ENCODE measurements at regions not wholly inside any gene's neighbourhood (a gene's known extent, or its start where the extent isn't known, plus 50 kb on each side); places are given as distances from the start of the nearest gene placed in this dataset.

- Histone ChIP-seq H3K27ac (ENCODE audit: low read depth, low read length) (no peak overlapping the region), H3K4me2 (ENCODE audit: insufficient read depth, low read length) (no peak overlapping the region), H3K4me3 (ENCODE audit: insufficient read depth, low read length) (no peak overlapping the region), H3K4me1 (ENCODE audit: insufficient read depth, low read length) (no peaks in the 10 kb centered on the region), H2AFZ (ENCODE audit: low read length) (no peak overlapping the region), H3K36me3 (ENCODE audit: insufficient read depth, low read length) (no peaks in the 10 kb centered on the region), H3K27me3 (ENCODE audit: insufficient read depth, low read length) (no peaks in the 10 kb centered on the region), H3K9me3 (ENCODE audit: low read depth, low read length) (no peaks in the 10 kb centered on the region), H3K79me2 (ENCODE audit: insufficient read depth, low read length) (no peaks in the 10 kb centered on the region), H4K20me1 (ENCODE audit: insufficient read depth, low read length) (no peaks in the 10 kb centered on the region)
- no peak for TF ChIP-seq CTCF (IDR thresholded peaks at IDR 0.05; ENCODE audit: extremely low read depth, low read depth, low read length)
- no peak for DNase-seq (ENCODE audit: insufficient read length, low spot score, missing footprints)
Observed at GRCh38 chr11:70700871-70701270, 302.5 kb downstream of the CTTN start.

GRCh38 chr11:70702040-70702648 is 303.8 kb downstream of the CTTN start:
- Histone ChIP-seq H3K4me1 (ENCODE audit: insufficient read depth, low read length) (no peaks in the 10 kb centered on the region), H3K9me3 (ENCODE audit: low read depth, low read length) (no peaks in the 10 kb centered on the region), H3K27me3 (ENCODE audit: insufficient read depth, low read length) (no peaks in the 10 kb centered on the region), H3K79me2 (ENCODE audit: insufficient read depth, low read length) (no peaks in the 10 kb centered on the region), H2AFZ (ENCODE audit: low read length) (no peak overlapping the region), H3K4me2 (ENCODE audit: insufficient read depth, low read length) (no peak overlapping the region), H4K20me1 (ENCODE audit: insufficient read depth, low read length) (no peaks in the 10 kb centered on the region), H3K36me3 (ENCODE audit: insufficient read depth, low read length) (no peaks in the 10 kb centered on the region), H3K27ac (ENCODE audit: low read depth, low read length) (no peak overlapping the region), H3K4me3 (ENCODE audit: insufficient read depth, low read length) (no peak overlapping the region)
- peak; percentile 4 for DNase-seq (ENCODE audit: insufficient read length, low spot score, missing footprints)
- no peak for TF ChIP-seq CTCF (IDR thresholded peaks at IDR 0.05; ENCODE audit: extremely low read depth, low read depth, low read length)

- DNase-seq (ENCODE audit: insufficient read length, low spot score, missing footprints), result peak; percentile 68
- Histone ChIP-seq H3K4me2 (ENCODE audit: insufficient read depth, low read length) (no peak overlapping the region), H3K4me3 (ENCODE audit: insufficient read depth, low read length) (no peak overlapping the region), H4K20me1 (ENCODE audit: insufficient read depth, low read length) (no peaks in the 10 kb centered on the region), H3K4me1 (ENCODE audit: insufficient read depth, low read length) (no peaks in the 10 kb centered on the region), H3K9me3 (ENCODE audit: low read depth, low read length) (no peaks in the 10 kb centered on the region), H3K27me3 (ENCODE audit: insufficient read depth, low read length) (no peaks in the 10 kb centered on the region), H3K27ac (ENCODE audit: low read depth, low read length) (no peak overlapping the region), H3K79me2 (ENCODE audit: insufficient read depth, low read length) (no peaks in the 10 kb centered on the region), H2AFZ (ENCODE audit: low read length) (no peak overlapping the region), H3K36me3 (ENCODE audit: insufficient read depth, low read length) (no peaks in the 10 kb centered on the region)
- no peak for TF ChIP-seq CTCF (IDR thresholded peaks at IDR 0.05; ENCODE audit: extremely low read depth, low read depth, low read length)
Observed at GRCh38 chr11:70703141-70704064, 305.1 kb downstream of the CTTN start.

- H3K9me3 ChIP-seq (ENCODE audit: low read depth, low read length), result no peaks in the 10 kb centered on the region
Observed at GRCh38 chr11:70705097-70705496, 306.8 kb downstream of the CTTN start.

More at GRCh38 chr11:70705097-70705496, 306.8 kb downstream of the CTTN start:
- Histone ChIP-seq H3K4me1 (ENCODE audit: insufficient read depth, low read length) (no peaks in the 10 kb centered on the region), H3K27me3 (ENCODE audit: insufficient read depth, low read length) (no peaks in the 10 kb centered on the region), H3K4me2 (ENCODE audit: insufficient read depth, low read length) (no peak overlapping the region), H4K20me1 (ENCODE audit: insufficient read depth, low read length) (no peaks in the 10 kb centered on the region), H3K27ac (ENCODE audit: low read depth, low read length) (no peak overlapping the region), H3K36me3 (ENCODE audit: insufficient read depth, low read length) (no peaks in the 10 kb centered on the region), H3K4me3 (ENCODE audit: insufficient read depth, low read length) (no peak overlapping the region), H3K79me2 (ENCODE audit: insufficient read depth, low read length) (no peaks in the 10 kb centered on the region), H2AFZ (ENCODE audit: low read length) (no peak overlapping the region)
- no peak for TF ChIP-seq CTCF (IDR thresholded peaks at IDR 0.05; ENCODE audit: extremely low read depth, low read depth, low read length)
- DNase-seq (ENCODE audit: insufficient read length, low spot score, missing footprints), result peak; percentile 61

Data from osteoblast (primary cell).